Tibial nerve (tissue), 4 donors: ENCODE measurements at regions not wholly inside any gene's neighbourhood (a gene's known extent, or its start where the extent isn't known, plus 50 kb on each side); places are given as distances from the start of the nearest gene placed in this dataset.
A peak's percentile ranks its signal among the peaks of the same experiment; 100 is the strongest.

Source experiments
- DNase-seq, 2 donors: peaks; one replicate each; pipeline ENCODE4 v3.0.0-alpha.2; 2019; ENCODE audit warnings: low spot score in 2 of 2
- H3K27ac ChIP-seq, 4 donors: fragments of 200-600 bp; sonication (generic) in 3 of 4; one replicate each; pipeline ENCODE4 v1.5.1; 2017 to 2019; ENCODE audit warnings: mild to moderate bottlenecking in 1 of 4
- H3K27me3 ChIP-seq, 2 donors: fragments of 200-600 bp; sonication (generic) in 1 of 2; one replicate each; pipeline versions ENCODE4 v1.5.1 to v1.6.0; 2017 to 2019
- H3K36me3 ChIP-seq, 3 donors: fragments of 200-600 bp; sonication (generic); one replicate each; pipeline ENCODE4 v1.5.1; 2018 to 2019
- H3K4me1 ChIP-seq, 4 donors: fragments of 200-600 bp; sonication (generic) in 3 of 4; one replicate each; pipeline ENCODE4 v1.5.1; 2017 to 2019
- H3K4me3 ChIP-seq, 4 donors: fragments of 200-600 bp; sonication (generic) in 3 of 4; one replicate each; pipeline ENCODE4 v1.5.1; 2017 to 2019; ENCODE audit warnings: mild to moderate bottlenecking in 1 of 4, moderate library complexity in 1 of 4
- H3K9me3 ChIP-seq, 4 donors: fragments of 200-600 bp; sonication (generic) in 3 of 4; one replicate each; pipeline ENCODE4 v1.5.1; 2017 to 2019
- CTCF ChIP-seq, 5 experiments: fragments of 200-600 bp in 3 of 5; fragments of 450-650 bp in 2 of 5; sonication (generic) in 3 of 5; IDR thresholded peaks; one replicate each; pipeline ENCODE4 v1.5.1; 2016 to 2019; ENCODE audit warnings: antibody characterized with exemption in 5 of 5, mild to moderate bottlenecking in 3 of 5, moderate library complexity in 2 of 5
- EP300 ChIP-seq, 2 donors: sonication (generic); formaldehyde crosslinking; IDR thresholded peaks; one replicate each; pipeline ENCODE4 v1.6.1; 2017; ENCODE audit warnings: antibody characterized with exemption in 2 of 2, mild to moderate bottlenecking in 1 of 2
- POLR2A ChIP-seq, 2 donors: fragments of 450-650 bp; IDR thresholded peaks; one replicate each; pipeline ENCODE4 v1.6.1; 2017; ENCODE audit warnings: antibody characterized with exemption in 2 of 2, mild to moderate bottlenecking in 2 of 2, moderate library complexity in 2 of 2
- WGBS, 2 donors: methylation state at CpG; one replicate each; pipeline ENCODE4 v1.1.5; 2018; 5-methylcytosine and 5-hydroxymethylcytosine counted together

DNA sequence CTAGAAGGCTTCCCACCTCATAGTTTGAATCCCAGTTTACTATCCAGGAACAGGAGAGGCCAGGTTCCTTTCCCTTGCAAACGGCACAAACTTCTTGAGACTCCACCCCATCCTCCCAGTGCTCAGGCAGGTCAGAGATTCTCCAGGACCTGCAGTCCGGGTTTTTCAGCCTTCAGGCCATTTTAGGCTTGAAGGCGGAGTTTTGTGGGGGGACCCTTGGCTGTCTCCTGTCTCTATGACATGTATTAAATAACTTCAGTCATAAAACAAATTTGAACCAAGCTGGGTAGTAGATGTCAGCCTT is 230.1 kb downstream of the NFATC2 start:
- no peak overlapping the region for H3K4me3 ChIP-seq
- no peaks in the 10 kb centered on the region for H3K27me3 ChIP-seq
- TF ChIP-seq POLR2A (IDR thresholded peaks at IDR 0.05) (no peak), EP300 (IDR thresholded peaks at IDR 0.05) (no peak), CTCF (IDR thresholded peaks at IDR 0.05) (no peak)
- DNase-seq: no peak
- H3K27ac ChIP-seq: no peak overlapping the region
- no peaks in the 10 kb centered on the region for H3K4me1 ChIP-seq
- 58 to 59% methylated on average over 3 of the region's 3 CpGs for WGBS, 2 donors
- no peaks in the 10 kb centered on the region for H3K36me3 ChIP-seq
- peaks cover 0 to 5% (median 0%) of the 10 kb centered on the region in 4 donors for H3K9me3 ChIP-seq

DNA sequence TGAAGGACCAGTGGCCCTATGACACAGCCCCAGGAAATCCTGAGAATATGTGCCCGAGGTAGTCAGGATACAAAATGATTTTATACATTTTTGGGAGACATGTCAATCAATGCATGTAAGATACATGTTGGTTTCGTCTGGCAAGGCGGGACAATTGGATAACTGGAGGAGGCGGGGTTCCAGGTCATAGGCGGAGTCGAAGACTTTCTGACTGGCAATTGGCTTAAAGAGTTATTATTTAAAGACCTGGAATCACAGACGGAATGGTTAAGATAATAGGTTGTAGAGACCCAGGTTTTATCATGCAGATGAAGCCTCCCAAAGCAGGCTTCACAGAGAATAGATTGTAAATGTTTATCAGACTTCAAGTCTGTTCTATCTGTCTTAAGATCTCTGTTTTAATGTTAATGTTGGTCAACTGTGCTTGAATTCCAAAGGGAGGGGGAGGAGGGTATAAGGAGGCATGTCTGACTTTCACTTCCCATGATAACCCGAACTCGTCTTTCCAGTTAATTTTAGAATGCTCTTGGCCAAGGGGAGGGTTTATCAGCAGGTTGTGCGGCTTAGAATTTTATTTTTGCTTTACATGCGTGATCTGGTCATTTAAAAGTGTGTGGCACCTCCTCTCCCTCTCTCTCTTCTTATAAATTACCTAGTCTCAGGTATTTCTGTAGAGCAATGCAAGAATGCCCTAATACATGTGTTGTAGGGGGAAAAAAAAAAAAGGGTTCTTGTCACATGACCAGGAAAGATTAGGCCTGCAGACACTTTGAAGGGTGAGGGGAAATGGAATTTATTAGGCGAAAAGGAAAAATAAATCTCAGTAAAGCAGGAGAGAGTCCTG is 230.7 kb downstream of the NFATC2 start:
- WGBS, 2 donors: 66 to 68% methylated on average over 12 of the region's 12 CpGs

DNA sequence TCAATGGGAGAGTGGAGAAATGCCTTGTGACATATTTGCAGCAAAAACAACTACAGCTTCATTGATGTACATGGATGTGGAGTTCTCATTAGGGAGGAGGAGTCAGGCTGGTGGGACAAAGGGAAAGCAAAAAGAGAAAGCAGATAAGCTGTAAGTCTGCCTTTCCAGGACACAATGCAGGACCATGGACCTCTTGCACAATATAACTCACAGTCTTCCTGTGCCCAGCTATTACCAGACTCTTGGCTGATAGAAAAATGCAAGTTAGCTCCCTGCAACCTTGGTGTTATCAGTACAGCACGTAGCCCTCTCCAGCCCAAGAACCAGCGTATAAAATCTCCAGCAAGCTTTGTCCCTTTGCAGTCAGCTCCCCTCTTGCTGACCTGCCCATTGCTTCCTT is 232.3 kb downstream of the NFATC2 start:
- no peaks in the 10 kb centered on the region for H3K9me3 ChIP-seq
- WGBS, 2 donors: 84 to 90% methylated on average over 2 of the region's 2 CpGs
- H3K27ac ChIP-seq: no peak overlapping the region
- H3K27me3 ChIP-seq: no peaks in the 10 kb centered on the region
- TF ChIP-seq CTCF (IDR thresholded peaks at IDR 0.05) (no peak), EP300 (IDR thresholded peaks at IDR 0.05) (no peak), POLR2A (IDR thresholded peaks at IDR 0.05) (no peak)
- H3K36me3 ChIP-seq: no peaks in the 10 kb centered on the region
- H3K4me1 ChIP-seq: peaks cover 0 to 8% (median 3%) of the 10 kb centered on the region in 4 donors
- H3K4me3 ChIP-seq: no peak overlapping the region
- DNase-seq: no peak

More for the DNA sequence above, 230.7 kb downstream of the NFATC2 start:
- H3K27me3 ChIP-seq: no peaks in the 10 kb centered on the region
- H3K27ac ChIP-seq: no peak overlapping the region
- no peak overlapping the region for H3K4me3 ChIP-seq
- H3K4me1 ChIP-seq: peaks cover 0 to 3% (median under 1%) of the 10 kb centered on the region in 4 donors
- no peaks in the 10 kb centered on the region for H3K36me3 ChIP-seq
- TF ChIP-seq EP300 (IDR thresholded peaks at IDR 0.05) (no peak), POLR2A (IDR thresholded peaks at IDR 0.05) (no peak), CTCF (IDR thresholded peaks at IDR 0.05) (no peak)
- DNase-seq: no peak
- H3K9me3 ChIP-seq: peaks cover 0 to 5% (median 0%) of the 10 kb centered on the region in 4 donors

DNA sequence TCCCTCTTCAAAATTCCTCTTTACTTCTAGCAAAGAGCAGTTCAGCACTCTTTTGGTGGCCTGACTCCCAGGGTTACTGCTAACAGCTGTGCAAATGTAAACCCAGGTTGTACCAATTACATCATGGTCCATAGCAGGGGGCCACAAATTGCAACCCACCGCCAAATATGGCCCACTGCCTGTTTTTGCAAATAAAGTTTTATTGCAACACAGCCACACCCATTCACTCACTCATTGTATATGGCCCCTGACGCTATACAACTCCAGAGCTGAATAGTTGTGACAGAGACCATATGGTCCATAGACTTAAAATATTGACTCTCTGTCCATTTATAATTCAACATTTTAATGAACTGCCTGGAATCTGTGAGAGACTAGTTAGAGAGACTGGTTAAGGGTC is 233.4 kb downstream of the NFATC2 start:
- H3K4me3 ChIP-seq: no peak overlapping the region
- H3K9me3 ChIP-seq: no peaks in the 10 kb centered on the region
- H3K27ac ChIP-seq: no peak overlapping the region
- H3K4me1 ChIP-seq: peaks cover 0 to 8% (median 3%) of the 10 kb centered on the region in 4 donors
- no peaks in the 10 kb centered on the region for H3K27me3 ChIP-seq
- 59 to 67% methylated on average over 2 of the region's 2 CpGs for WGBS, 2 donors
- TF ChIP-seq CTCF (IDR thresholded peaks at IDR 0.05): no peak
- DNase-seq: no peak
- H3K36me3 ChIP-seq: no peaks in the 10 kb centered on the region

DNA sequence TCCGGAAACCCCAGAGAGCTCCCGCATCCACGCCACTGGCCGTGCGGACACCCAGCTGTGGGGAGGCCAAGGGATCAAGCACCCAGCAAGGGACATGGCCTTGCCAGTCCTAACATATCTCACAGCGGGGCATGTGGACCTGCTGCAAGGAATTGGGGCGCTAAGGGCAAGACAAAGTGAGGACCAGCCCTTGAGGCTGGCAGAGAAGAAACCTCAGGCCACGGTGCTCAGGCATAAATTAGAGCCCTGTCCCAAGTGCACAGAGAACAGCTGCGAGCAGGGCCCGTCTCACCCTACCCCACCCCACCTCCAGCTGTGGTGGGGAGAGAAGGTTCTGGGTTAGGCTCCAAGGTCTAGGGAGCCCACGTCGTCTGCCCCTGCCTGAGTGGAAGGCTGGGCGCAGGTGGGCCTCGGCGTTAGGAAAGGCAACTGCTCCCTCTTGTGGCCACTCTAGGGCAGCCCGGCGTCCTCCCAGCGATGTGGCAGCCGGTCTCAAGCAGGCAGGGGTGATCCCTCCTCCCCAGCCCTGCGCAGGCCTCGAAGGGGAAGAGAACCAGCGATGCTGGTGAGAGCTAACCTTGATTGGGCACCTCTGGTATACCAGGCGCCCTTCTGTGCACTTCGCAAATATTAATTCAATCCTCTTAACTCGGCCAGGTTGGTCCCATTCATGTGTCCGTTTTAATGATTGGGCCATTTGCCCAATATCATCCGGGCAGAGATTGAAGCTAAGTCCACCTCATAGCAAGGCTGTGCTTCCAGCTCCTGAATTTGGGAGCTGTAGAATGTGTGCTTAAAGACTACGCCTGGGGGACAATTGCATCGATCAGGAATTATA is 235.8 kb downstream of the NFATC2 start:
- Histone ChIP-seq H3K9me3 (peaks cover 0 to 4% (median 0%) of the 10 kb centered on the region in 4 donors), H3K27ac (peak overlapping the region in 1 of 4 donors; percentile 26), H3K4me1 (peaks cover 0 to 8% (median 3%) of the 10 kb centered on the region in 4 donors), H3K27me3 (no peaks in the 10 kb centered on the region), H3K4me3 (no peak overlapping the region), H3K36me3 (no peaks in the 10 kb centered on the region)
- TF ChIP-seq CTCF (IDR thresholded peaks at IDR 0.05) (peak; percentile 81 to 95 (median 86)), EP300 (IDR thresholded peaks at IDR 0.05) (no peak)
- WGBS, 2 donors: 35% methylated on average over 25 to 26 of the region's 29 CpGs
- peak; percentile 55 to 74 for DNase-seq
